Esophagus muscularis mucosa (tissue), 4 donors: ENCODE measurements at regions not wholly inside any gene's neighbourhood (a gene's known extent, or its start where the extent isn't known, plus 50 kb on each side); places are given as distances from the start of the nearest gene placed in this dataset.

Experiments
- DNase-seq: peaks from one replicate; pipeline ENCODE4 v3.0.0-alpha.2; 2017; ENCODE audit errors: extremely low spot score
- H3K27ac ChIP-seq, 4 donors: fragments of 200-600 bp; sonication (generic); replicated peaks in 1 of 4; 1 replicate in 3 of 4; 2 replicates in 1 of 4; pipeline ENCODE4 v1.5.1; 2016 to 2019; ENCODE audit warnings: mild to moderate bottlenecking in 1 of 4
- H3K27me3 ChIP-seq, 4 donors: fragments of 200-600 bp; sonication (generic); one replicate each; pipeline versions ENCODE4 v1.5.1 to v1.6.0; 2016 to 2019
- H3K36me3 ChIP-seq, 4 donors: fragments of 200-600 bp; sonication (generic); one replicate each; pipeline ENCODE4 v1.5.1; 2016 to 2019
- H3K4me1 ChIP-seq, 4 donors: fragments of 200-600 bp; sonication (generic); one replicate each; pipeline ENCODE4 v1.5.1; 2016 to 2019
- H3K4me3 ChIP-seq, 4 donors: fragments of 200-600 bp; sonication (generic); 1 replicate in 2 of 4; 2 replicates in 2 of 4; pipeline ENCODE4 v1.5.1; 2016 to 2019; ENCODE audit warnings: mild to moderate bottlenecking in 4 of 4, moderate library complexity in 1 of 4
- H3K9me3 ChIP-seq, 4 donors: fragments of 200-600 bp; sonication (generic); 1 replicate in 3 of 4; 2 replicates in 1 of 4; pipeline ENCODE4 v1.5.1; 2016 to 2019
- CTCF ChIP-seq, 3 experiments: fragments of 200-600 bp in 2 of 3; fragments of 450-650 bp in 1 of 3; sonication (generic) in 2 of 3; IDR thresholded peaks; one replicate each; pipeline ENCODE4 v1.5.1; 2017 to 2019; ENCODE audit warnings: antibody characterized with exemption in 3 of 3, mild to moderate bottlenecking in 2 of 3, moderate library complexity in 1 of 3
- EP300 ChIP-seq: sonication (generic); formaldehyde crosslinking; IDR thresholded peaks from one replicate; pipeline ENCODE4 v1.6.1; 2017; ENCODE audit warnings: antibody characterized with exemption
- POLR2A ChIP-seq: fragments of 450-650 bp; IDR thresholded peaks from one replicate; pipeline ENCODE4 v1.6.1; 2017; ENCODE audit warnings: antibody characterized with exemption, moderate library complexity, mild to moderate bottlenecking, low read depth
- POLR2AphosphoS5 ChIP-seq, 2 donors: sonication (generic); formaldehyde crosslinking; IDR thresholded peaks; one replicate each; pipeline ENCODE4 v1.6.1; 2017; ENCODE audit warnings: antibody characterized with exemption in 2 of 2
- WGBS: methylation state at CpG from one replicate; pipeline ENCODE4 v1.1.5; 2018; 5-methylcytosine and 5-hydroxymethylcytosine counted together
- intact Hi-C: fragments of 100-400 bp; cut with DNase I; formaldehyde crosslinking; loops from one replicate; pipeline ENCODE4 v1.15.1; 2023

- no peak overlapping the region for H3K27ac ChIP-seq
- 96% methylated on average over 2 of the region's 2 CpGs for WGBS
- TF ChIP-seq EP300 (no peak), POLR2A (no peak), POLR2AphosphoS5 (IDR thresholded peaks at IDR 0.05) (no peak), CTCF (IDR thresholded peaks at IDR 0.05) (no peak)
These were observed 50.3 kb upstream of the OSBPL11 start for GRCh38 chr3:125645616-125646015.

GRCh38 chr3:125646581-125646980, 51.3 kb upstream of the OSBPL11 start:
- H3K4me1 ChIP-seq, result peaks cover 0 to 17% (median 6%) of the 10 kb centered on the region in 4 donors
- WGBS, result 85% methylated on average over 1 of the region's 1 CpG

More at GRCh38 chr3:125645616-125646015, 50.3 kb upstream of the OSBPL11 start:
- Histone ChIP-seq H3K9me3 (no peaks in the 10 kb centered on the region), H3K36me3 (no peaks in the 10 kb centered on the region), H3K4me1 (peaks cover 0 to 17% (median 6%) of the 10 kb centered on the region in 4 donors), H3K27me3 (no peaks in the 10 kb centered on the region), H3K4me3 (no peak overlapping the region)
- intact Hi-C loops, result no loop called here
- no peak for DNase-seq

GRCh38 chr3:125647318-125648014, 52.2 kb upstream of the OSBPL11 start:
- TF ChIP-seq POLR2A (no peak), CTCF (IDR thresholded peaks at IDR 0.05) (no peak), EP300 (no peak), POLR2AphosphoS5 (IDR thresholded peaks at IDR 0.05) (no peak)
- no peak overlapping the region for H3K27ac ChIP-seq

More at GRCh38 chr3:125646581-125646980, 51.3 kb upstream of the OSBPL11 start:
- no peak overlapping the region for H3K27ac ChIP-seq
- H3K27me3 ChIP-seq, result no peaks in the 10 kb centered on the region
- no peaks in the 10 kb centered on the region for H3K36me3 ChIP-seq
- intact Hi-C loops, result no loop called here
- H3K9me3 ChIP-seq, result no peaks in the 10 kb centered on the region
- no peak overlapping the region for H3K4me3 ChIP-seq
- no peak for TF ChIP-seq CTCF (IDR thresholded peaks at IDR 0.05)
- no peak for TF ChIP-seq POLR2AphosphoS5 (IDR thresholded peaks at IDR 0.05)
- DNase-seq, result no peak

GRCh38 chr3:125651244-125651643, 55.9 kb upstream of the OSBPL11 start:
- Histone ChIP-seq H3K9me3 (no peaks in the 10 kb centered on the region), H3K27ac (no peak overlapping the region), H3K36me3 (no peaks in the 10 kb centered on the region), H3K27me3 (no peaks in the 10 kb centered on the region), H3K4me3 (no peak overlapping the region), H3K4me1 (no peaks in the 10 kb centered on the region)
- WGBS, result 80% methylated on average over 5 of the region's 5 CpGs
- TF ChIP-seq EP300 (no peak), POLR2A (no peak), POLR2AphosphoS5 (IDR thresholded peaks at IDR 0.05) (no peak), CTCF (IDR thresholded peaks at IDR 0.05) (no peak)
- no peak for DNase-seq
- intact Hi-C loops, result no loop called here

More at GRCh38 chr3:125647318-125648014, 52.2 kb upstream of the OSBPL11 start:
- intact Hi-C loops, result no loop called here
- Histone ChIP-seq H3K27me3 (no peaks in the 10 kb centered on the region), H3K4me1 (peaks cover 0 to 17% (median 6%) of the 10 kb centered on the region in 4 donors), H3K9me3 (no peaks in the 10 kb centered on the region), H3K4me3 (no peak overlapping the region), H3K36me3 (no peaks in the 10 kb centered on the region)
- WGBS, result 75% methylated on average over 8 of the region's 8 CpGs
- DNase-seq, result no peak

GRCh38 chr3:125652349-125652748, 57.1 kb upstream of the OSBPL11 start:
- intact Hi-C loops, result no loop called here
- no peaks in the 10 kb centered on the region for H3K4me1 ChIP-seq
- H3K27me3 ChIP-seq, result no peaks in the 10 kb centered on the region
- DNase-seq, result no peak
- WGBS, result 72% methylated on average over 4 of the region's 4 CpGs
- no peak overlapping the region for H3K27ac ChIP-seq
- H3K36me3 ChIP-seq, result no peaks in the 10 kb centered on the region
- no peak for TF ChIP-seq EP300
- no peak for TF ChIP-seq POLR2AphosphoS5 (IDR thresholded peaks at IDR 0.05)
- no peak for TF ChIP-seq POLR2A
- TF ChIP-seq CTCF (IDR thresholded peaks at IDR 0.05), result no peak
- H3K9me3 ChIP-seq, result no peaks in the 10 kb centered on the region
- no peak overlapping the region for H3K4me3 ChIP-seq
